ENCODE measurements at regions not wholly inside any gene's neighbourhood (a gene's known extent, or its start where the extent isn't known, plus 50 kb on each side); places are given as distances from the start of the nearest gene placed in this dataset.
A peak's percentile ranks its signal among the peaks of the same experiment; 100 is the strongest.

GRCh38 chr7:94277236-94277635 lies 117.5 kb upstream of the COL1A2 start:
- Histone ChIP-seq H3K27me3 (no peaks in the 10 kb centered on the region), H3K27ac (no peak overlapping the region), H3K4me1 (peaks cover 0 to 5% (median 0%) of the 10 kb centered on the region in 4 donors), H3K4me3 (no peak overlapping the region), H3K9me3 (no peaks in the 10 kb centered on the region), H3K36me3 (no peaks in the 10 kb centered on the region)
- 71 to 85% methylated on average over 4 of the region's 4 CpGs for WGBS, 2 donors
- no peak for DNase-seq (ENCODE audit: low spot score in 2 of 2)
- no peak for TF ChIP-seq EP300 (IDR thresholded peaks at IDR 0.05)
- no peak for TF ChIP-seq POLR2A (IDR thresholded peaks at IDR 0.05)
- TF ChIP-seq, protein P1, sequence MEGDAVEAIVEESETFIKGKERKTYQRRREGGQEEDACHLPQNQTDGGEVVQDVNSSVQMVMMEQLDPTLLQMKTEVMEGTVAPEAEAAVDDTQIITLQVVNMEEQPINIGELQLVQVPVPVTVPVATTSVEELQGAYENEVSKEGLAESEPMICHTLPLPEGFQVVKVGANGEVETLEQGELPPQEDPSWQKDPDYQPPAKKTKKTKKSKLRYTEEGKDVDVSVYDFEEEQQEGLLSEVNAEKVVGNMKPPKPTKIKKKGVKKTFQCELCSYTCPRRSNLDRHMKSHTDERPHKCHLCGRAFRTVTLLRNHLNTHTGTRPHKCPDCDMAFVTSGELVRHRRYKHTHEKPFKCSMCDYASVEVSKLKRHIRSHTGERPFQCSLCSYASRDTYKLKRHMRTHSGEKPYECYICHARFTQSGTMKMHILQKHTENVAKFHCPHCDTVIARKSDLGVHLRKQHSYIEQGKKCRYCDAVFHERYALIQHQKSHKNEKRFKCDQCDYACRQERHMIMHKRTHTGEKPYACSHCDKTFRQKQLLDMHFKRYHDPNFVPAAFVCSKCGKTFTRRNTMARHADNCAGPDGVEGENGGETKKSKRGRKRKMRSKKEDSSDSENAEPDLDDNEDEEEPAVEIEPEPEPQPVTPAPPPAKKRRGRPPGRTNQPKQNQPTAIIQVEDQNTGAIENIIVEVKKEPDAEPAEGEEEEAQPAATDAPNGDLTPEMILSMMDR (IDR thresholded peaks at IDR 0.05), result no peak

GRCh38 chr7:94280851-94281250 lies 113.8 kb upstream of the COL1A2 start:
- Histone ChIP-seq H3K27ac (no peak overlapping the region), H3K9me3 (no peaks in the 10 kb centered on the region), H3K4me3 (no peak overlapping the region), H3K27me3 (no peaks in the 10 kb centered on the region), H3K4me1 (peaks cover 0 to 12% (median 3%) of the 10 kb centered on the region in 4 donors), H3K36me3 (no peaks in the 10 kb centered on the region)
- TF ChIP-seq EP300 (IDR thresholded peaks at IDR 0.05) (no peak), POLR2A (IDR thresholded peaks at IDR 0.05) (no peak)
- TF ChIP-seq, protein P1 (IDR thresholded peaks at IDR 0.05), result no peak
- WGBS, 2 donors, result 46 to 53% methylated on average over 2 of the region's 2 CpGs
- DNase-seq (ENCODE audit: low spot score in 2 of 2), result no peak

DNA sequence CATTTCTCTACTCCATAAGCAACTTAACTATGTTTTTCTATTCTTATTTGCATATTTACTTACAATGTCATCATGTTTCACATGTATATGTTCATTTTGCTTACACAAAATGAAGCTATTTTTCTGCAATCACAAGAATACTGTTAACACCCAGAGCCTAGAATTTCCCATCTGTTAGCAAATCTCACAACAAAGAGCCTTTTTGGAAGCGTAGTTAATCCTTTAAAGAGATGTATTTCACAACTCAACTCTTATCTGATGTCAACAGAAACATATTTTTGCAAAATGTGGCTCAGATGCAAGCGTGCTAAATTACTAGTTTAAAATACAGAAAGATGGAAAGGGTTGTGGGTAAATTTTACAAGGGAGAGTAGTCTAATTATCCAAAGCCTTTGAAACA lies 110.6 kb upstream of the COL1A2 start:
- 33 to 36% methylated on average over 2 of the region's 2 CpGs for WGBS, 2 donors
- peak overlapping the region in 2 of 4 donors; percentile 6 to 66 for H3K27ac ChIP-seq
- TF ChIP-seq POLR2A (IDR thresholded peaks at IDR 0.05), result no peak
- TF ChIP-seq EP300 (IDR thresholded peaks at IDR 0.05), result no peak
- TF ChIP-seq, protein P1 (IDR thresholded peaks at IDR 0.05), result no peak

DNA sequence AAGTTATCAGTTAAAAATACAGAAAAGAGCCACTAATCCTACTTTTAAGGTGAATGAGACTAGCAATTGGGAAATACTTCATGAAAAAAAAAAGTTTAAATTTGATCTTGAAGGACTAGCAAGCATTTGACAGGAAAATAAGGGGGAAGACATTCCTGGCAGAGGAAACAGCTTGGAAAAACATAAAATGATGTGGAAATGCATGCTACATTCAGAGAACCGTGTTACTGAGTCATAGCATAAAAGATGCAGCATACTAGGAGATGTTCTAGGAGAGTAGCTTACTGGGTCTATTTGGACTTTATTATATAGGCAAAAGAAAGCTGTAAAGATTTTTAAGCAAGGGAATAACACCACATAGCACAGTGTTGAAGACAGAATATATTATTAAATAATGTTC lies 108.6 kb upstream of the COL1A2 start:
- 23 to 56% methylated on average over 1 of the region's 1 CpG for WGBS, 2 donors
- Histone ChIP-seq H3K27me3 (no peaks in the 10 kb centered on the region), H3K27ac (no peak overlapping the region), H3K4me3 (no peak overlapping the region), H3K4me1 (peaks cover 0 to 14% (median 4%) of the 10 kb centered on the region in 4 donors), H3K9me3 (no peaks in the 10 kb centered on the region), H3K36me3 (no peaks in the 10 kb centered on the region)
- DNase-seq (ENCODE audit: low spot score in 2 of 2), result no peak
- TF ChIP-seq, protein P1 (IDR thresholded peaks at IDR 0.05), result no peak
- TF ChIP-seq POLR2A (IDR thresholded peaks at IDR 0.05) (no peak), EP300 (IDR thresholded peaks at IDR 0.05) (no peak)

More for the DNA sequence above, 110.6 kb upstream of the COL1A2 start:
- peaks cover 0 to 12% (median 3%) of the 10 kb centered on the region in 4 donors for H3K4me1 ChIP-seq
- no peaks in the 10 kb centered on the region for H3K27me3 ChIP-seq
- no peaks in the 10 kb centered on the region for H3K9me3 ChIP-seq
- no peak overlapping the region for H3K4me3 ChIP-seq
- no peaks in the 10 kb centered on the region for H3K36me3 ChIP-seq
- DNase-seq (ENCODE audit: low spot score in 2 of 2), result no peak

GRCh38 chr7:94288096-94288495 lies 106.6 kb upstream of the COL1A2 start:
- Histone ChIP-seq H3K36me3 (no peaks in the 10 kb centered on the region), H3K4me1 (peaks cover 0 to 14% (median 3%) of the 10 kb centered on the region in 4 donors), H3K9me3 (no peaks in the 10 kb centered on the region), H3K27ac (no peak overlapping the region), H3K4me3 (no peak overlapping the region), H3K27me3 (no peaks in the 10 kb centered on the region)
- TF ChIP-seq, protein P1 (IDR thresholded peaks at IDR 0.05), result no peak
- TF ChIP-seq POLR2A (IDR thresholded peaks at IDR 0.05), result no peak
- TF ChIP-seq EP300 (IDR thresholded peaks at IDR 0.05), result no peak
- no peak for DNase-seq (ENCODE audit: low spot score in 2 of 2)
- 75 to 80% methylated on average over 1 of the region's 1 CpG for WGBS, 2 donors

All from tibial nerve (tissue), 4 donors.